ENCODE measurements at regions not wholly inside any gene's neighbourhood (a gene's known extent, or its start where the extent isn't known, plus 50 kb on each side); places are given as distances from the start of the nearest gene placed in this dataset.

- no peaks in the 10 kb centered on the region for H3K4me1 Mint-ChIP-seq
- H3K9me3 Mint-ChIP-seq: no peaks in the 10 kb centered on the region
- no peaks in the 10 kb centered on the region for H3K27me3 Mint-ChIP-seq (ENCODE audit: low read depth)
- ChIA-PET CTCF (no interaction called here), POLR2A (no interaction called here)
- no peaks in the 10 kb centered on the region for H3K36me3 Mint-ChIP-seq
- DNase-seq (ENCODE audit: low spot score): peak; percentile 10
- H3K27ac Mint-ChIP-seq: peak overlapping the region; percentile 60; the same call in 1 of the 2 replicates
- no peak overlapping the region for H3K4me3 Mint-ChIP-seq
- TF ChIP-seq USF2 (CRISPR knock-in tag; IDR thresholded peaks at IDR 0.05) (no peak), GRHL2 (CRISPR knock-in tag; IDR thresholded peaks at IDR 0.05; ENCODE audit: insufficient replicate concordance, severe bottlenecking) (no peak), ESRRA (CRISPR knock-in tag; IDR thresholded peaks at IDR 0.05; ENCODE audit: borderline replicate concordance) (no peak), ERG (CRISPR knock-in tag; IDR thresholded peaks at IDR 0.05) (no peak), TEAD1 (CRISPR knock-in tag; IDR thresholded peaks at IDR 0.05) (no peak), ZMAT4 (CRISPR knock-in tag; IDR thresholded peaks at IDR 0.05) (no peak), ZNF232 (CRISPR knock-in tag; IDR thresholded peaks at IDR 0.05) (no peak), IRF2 (CRISPR knock-in tag; IDR thresholded peaks at IDR 0.05; ENCODE audit: borderline replicate concordance, low read depth) (no peak), FOXP1 (CRISPR knock-in tag; IDR thresholded peaks at IDR 0.05; ENCODE audit: borderline replicate concordance) (no peak), MLX (CRISPR knock-in tag; IDR thresholded peaks at IDR 0.05) (no peak)
- ATAC-seq: no peak
These were observed 84.2 kb upstream of the BHLHE23 start for GRCh38 chr20:63090682-63091571.

GRCh38 chr20:63090052-63090451, 83.3 kb upstream of the BHLHE23 start:
- no peaks in the 10 kb centered on the region for H3K4me1 Mint-ChIP-seq
- TF ChIP-seq FOXP1 (CRISPR knock-in tag; IDR thresholded peaks at IDR 0.05; ENCODE audit: borderline replicate concordance) (no peak), CDX4 (CRISPR knock-in tag; IDR thresholded peaks at IDR 0.05; ENCODE audit: borderline replicate concordance) (no peak), ZNF138 (CRISPR knock-in tag; conservative IDR thresholded peaks at IDR 0.05) (no peak), ZNF317 (CRISPR knock-in tag; IDR thresholded peaks at IDR 0.05; ENCODE audit: borderline replicate concordance, low read depth) (no peak), ATF6 (CRISPR knock-in tag; IDR thresholded peaks at IDR 0.05) (no peak), SMAD3 (CRISPR knock-in tag; IDR thresholded peaks at IDR 0.05; ENCODE audit: borderline replicate concordance) (no peak)
- H3K36me3 Mint-ChIP-seq: no peaks in the 10 kb centered on the region
- H3K27me3 Mint-ChIP-seq (ENCODE audit: low read depth): no peaks in the 10 kb centered on the region
- no peak overlapping the region for H3K4me3 Mint-ChIP-seq
- ChIA-PET POLR2A (no interaction called here), CTCF (interaction anchor here (0.8 kb wide), 2 partner anchors 18 to 34 kb away, joined by 3 read pairs; no protein-coding TSS in a partner anchor)
- H3K9me3 Mint-ChIP-seq: no peaks in the 10 kb centered on the region
- DNase-seq (ENCODE audit: low spot score) (no peak), ATAC-seq (no peak)
- H3K27ac Mint-ChIP-seq: no peak overlapping the region

Data from WTC11 (cell line).